Right lobe of liver (tissue), 6 donors: ENCODE measurements at regions not wholly inside any gene's neighbourhood (a gene's known extent, or its start where the extent isn't known, plus 50 kb on each side); places are given as distances from the start of the nearest gene placed in this dataset.
"Not testable (repeated sequence)": the region's sequence is repeated elsewhere in the genome, so short reads cannot be mapped to it uniquely, and the experiment has no call there.

Experiments
- ATAC-seq, 4 donors: fragments of 200-7000 bp; cut with Tn5 transposase; one replicate each; pipeline ENCODE4 v1.9.1; 2020; ENCODE audit warnings: mild to moderate bottlenecking in 4 of 4, moderate library complexity in 4 of 4
- DNase-seq, 3 donors: peaks; one replicate each; pipeline ENCODE4 v3.0.0-alpha.2; 2020
- H3K27ac ChIP-seq, 3 donors: fragments of 200-600 bp; one replicate each; pipeline ENCODE4 v1.8.0; 2022
- H3K27me3 ChIP-seq, 2 donors: fragments of 200-600 bp; one replicate each; pipeline ENCODE4 v1.8.0; 2022
- H3K36me3 ChIP-seq, 4 donors: fragments of 200-600 bp; sonication (generic) in 1 of 4; one replicate each; pipeline versions ENCODE4 v1.5.1 to v1.8.0; 2017 to 2022; ENCODE audit warnings: control low read depth in 1 of 4
- H3K4me1 ChIP-seq, 4 donors: fragments of 200-600 bp; sonication (generic) in 1 of 4; one replicate each; pipeline versions ENCODE4 v1.5.1 to v1.8.0; 2017 to 2022; ENCODE audit warnings: control low read depth in 1 of 4
- H3K4me3 ChIP-seq, 3 donors: fragments of 200-600 bp; one replicate each; pipeline ENCODE4 v1.8.0; 2022
- H3K9me3 ChIP-seq, 4 donors: fragments of 200-600 bp; sonication (generic) in 1 of 4; one replicate each; pipeline versions ENCODE4 v1.5.1 to v1.8.0; 2017 to 2022; ENCODE audit warnings: control low read depth in 1 of 4
- POLR2A ChIP-seq: fragments of 450-650 bp; IDR thresholded peaks from one replicate; pipeline ENCODE4 v1.6.1; 2017; ENCODE audit warnings: antibody characterized with exemption, mild to moderate bottlenecking
- WGBS: methylation state at CpG from one replicate; pipeline ENCODE4 v1.1.6; 2018; ENCODE audit warnings: low coverage, low lambda C conversion rate; ENCODE audit not compliant: insufficient coverage; ENCODE audit errors: missing lambda C conversion rate; 5-methylcytosine and 5-hydroxymethylcytosine counted together
- intact Hi-C, 2 donors: fragments of 100-400 bp; cut with DNase I; formaldehyde crosslinking; loops; one replicate each; pipeline versions ENCODE4 v1.11.2 to v1.14.1; 2022
- TF ChIP-seq, protein P1 (sequence below), 4 donors: fragments of 200-600 bp in 3 of 4; fragments of 450-650 bp in 1 of 4; IDR thresholded peaks; one replicate each; pipeline versions ENCODE4 v1.5.1 to v1.8.0; 2016 to 2022; ENCODE audit warnings: antibody characterized with exemption in 4 of 4, mild to moderate bottlenecking in 2 of 4
- donor health status: DM: no; HTN: yes; CAD: no.
- donor health status: DM: no; HTN: no; CAD: no.
- donor health status: DM: no; HTN: no; CAD: no.
- donor health status: DM: no; HTN: yes; CAD: no.
- donor health status: DM: no; HTN: yes; CAD: no.

DNA sequence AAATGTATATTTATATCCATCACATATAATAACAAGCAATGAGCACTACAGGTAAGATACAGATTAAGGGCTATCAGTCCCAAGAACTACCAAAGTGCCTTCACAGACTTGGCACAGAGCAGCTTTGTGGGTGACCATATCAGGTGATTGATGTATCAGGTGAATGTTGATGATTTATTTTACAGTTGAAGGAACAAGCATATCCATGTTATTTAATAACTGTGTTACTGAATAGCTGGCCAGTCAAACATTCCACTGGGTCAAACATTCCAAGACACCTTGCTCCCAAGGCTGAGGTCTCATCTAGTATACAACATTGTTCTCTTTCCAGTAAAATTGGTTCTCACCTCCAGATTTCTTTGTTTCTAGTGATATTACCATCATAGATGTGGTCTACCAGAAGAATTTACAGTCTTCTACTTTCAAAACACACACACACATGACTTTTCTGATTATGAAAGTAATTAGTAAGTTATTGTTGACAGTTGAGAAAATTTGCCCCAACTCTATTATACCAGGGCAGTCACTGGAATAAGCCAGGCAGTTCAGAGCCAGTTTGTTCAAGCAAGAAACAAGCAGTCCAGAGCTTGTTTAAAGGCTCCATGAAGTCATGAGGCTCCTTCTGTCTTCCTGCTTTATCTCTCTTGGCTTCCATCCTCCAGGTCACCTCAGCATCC, 68.2 kb downstream of the ELAPOR2 start:
- Histone ChIP-seq H3K9me3 (no peaks in the 10 kb centered on the region), H3K4me3 (no peak overlapping the region), H3K36me3 (no peaks in the 10 kb centered on the region), H3K4me1 (no peaks in the 10 kb centered on the region), H3K27ac (no peak overlapping the region), H3K27me3 (no peaks in the 10 kb centered on the region)
- TF ChIP-seq, protein P1, sequence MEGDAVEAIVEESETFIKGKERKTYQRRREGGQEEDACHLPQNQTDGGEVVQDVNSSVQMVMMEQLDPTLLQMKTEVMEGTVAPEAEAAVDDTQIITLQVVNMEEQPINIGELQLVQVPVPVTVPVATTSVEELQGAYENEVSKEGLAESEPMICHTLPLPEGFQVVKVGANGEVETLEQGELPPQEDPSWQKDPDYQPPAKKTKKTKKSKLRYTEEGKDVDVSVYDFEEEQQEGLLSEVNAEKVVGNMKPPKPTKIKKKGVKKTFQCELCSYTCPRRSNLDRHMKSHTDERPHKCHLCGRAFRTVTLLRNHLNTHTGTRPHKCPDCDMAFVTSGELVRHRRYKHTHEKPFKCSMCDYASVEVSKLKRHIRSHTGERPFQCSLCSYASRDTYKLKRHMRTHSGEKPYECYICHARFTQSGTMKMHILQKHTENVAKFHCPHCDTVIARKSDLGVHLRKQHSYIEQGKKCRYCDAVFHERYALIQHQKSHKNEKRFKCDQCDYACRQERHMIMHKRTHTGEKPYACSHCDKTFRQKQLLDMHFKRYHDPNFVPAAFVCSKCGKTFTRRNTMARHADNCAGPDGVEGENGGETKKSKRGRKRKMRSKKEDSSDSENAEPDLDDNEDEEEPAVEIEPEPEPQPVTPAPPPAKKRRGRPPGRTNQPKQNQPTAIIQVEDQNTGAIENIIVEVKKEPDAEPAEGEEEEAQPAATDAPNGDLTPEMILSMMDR (IDR thresholded peaks at IDR 0.05), result no peak
- no peak for TF ChIP-seq POLR2A
- ATAC-seq (no peak), DNase-seq (no peak)
- intact Hi-C loops, result no loop called here

DNA sequence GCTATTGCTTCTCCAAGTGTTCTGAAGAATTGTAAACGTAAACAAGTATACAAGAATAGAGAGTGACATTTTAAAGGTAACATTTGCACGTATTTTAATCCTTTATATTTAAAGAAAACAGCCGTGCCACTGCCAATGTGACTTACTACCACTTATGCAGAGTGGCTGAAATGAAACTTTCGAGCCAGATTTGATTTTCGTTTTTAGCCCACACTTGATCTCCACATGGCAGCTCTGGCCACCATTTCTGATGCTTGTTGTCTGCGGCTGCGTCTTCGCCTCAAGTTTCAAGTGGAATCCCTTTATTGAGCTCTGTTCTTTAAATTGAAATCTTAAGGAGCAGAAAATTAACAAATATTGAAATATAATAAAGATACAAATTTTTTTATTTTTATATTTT, 70.0 kb downstream of the ELAPOR2 start:
- no peaks in the 10 kb centered on the region for H3K27me3 ChIP-seq
- 62% methylated on average over 8 of the region's 8 CpGs for WGBS
- ATAC-seq, result no peak

DNA sequence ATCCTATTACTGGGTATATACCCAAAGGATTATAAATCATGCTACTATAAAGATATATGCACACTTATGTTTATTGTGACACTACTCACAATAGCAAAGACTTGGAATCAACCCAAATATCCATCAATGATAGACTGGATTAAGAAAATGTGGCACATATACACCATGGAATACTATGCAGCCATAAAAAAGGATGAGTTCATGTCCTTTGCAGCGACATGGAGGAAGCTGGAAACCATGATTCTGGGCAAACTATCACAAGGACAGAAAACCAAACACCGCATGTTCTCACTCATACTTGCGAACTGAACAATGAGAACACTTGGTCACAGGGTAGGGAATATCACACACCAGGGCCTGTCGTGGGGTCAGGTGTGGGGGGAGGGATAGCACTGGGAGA, 71.6 kb downstream of the ELAPOR2 start:
- H3K9me3 ChIP-seq, H3K27me3 ChIP-seq, ATAC-seq, H3K27ac ChIP-seq, intact Hi-C loops, H3K4me3 ChIP-seq, H3K4me1 ChIP-seq, DNase-seq, H3K36me3 ChIP-seq: not testable (repeated sequence)
- WGBS, result 79% methylated on average over 4 of the region's 4 CpGs

More for the DNA sequence above, 70.0 kb downstream of the ELAPOR2 start:
- no peak for DNase-seq
- intact Hi-C loops, result no loop called here
- H3K4me3 ChIP-seq, result no peak overlapping the region
- H3K9me3 ChIP-seq, result no peaks in the 10 kb centered on the region
- no peak for TF ChIP-seq POLR2A
- TF ChIP-seq, protein P1 (IDR thresholded peaks at IDR 0.05), result no peak
- no peak overlapping the region for H3K27ac ChIP-seq
- no peaks in the 10 kb centered on the region for H3K4me1 ChIP-seq
- no peaks in the 10 kb centered on the region for H3K36me3 ChIP-seq

DNA sequence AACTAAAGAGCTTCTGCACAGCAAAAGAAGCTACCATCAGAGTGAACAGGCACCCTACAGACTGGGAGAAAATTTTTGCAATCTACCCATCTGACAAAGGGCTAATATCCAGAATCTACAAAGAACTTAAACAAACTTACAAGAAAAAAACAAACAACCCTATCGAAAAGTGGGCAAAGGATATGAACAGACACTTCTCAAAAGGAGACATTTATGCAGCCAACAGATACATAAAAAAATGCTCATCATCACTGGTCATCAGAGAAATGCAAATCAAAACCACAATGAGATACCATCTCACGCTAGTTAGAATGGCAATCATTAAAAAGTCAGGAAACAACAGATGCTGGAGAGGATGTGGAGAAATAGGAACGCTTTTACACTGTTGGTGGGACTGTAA, 72.1 kb downstream of the ELAPOR2 start:
- 63% methylated on average over 2 of the region's 3 CpGs for WGBS
- H3K4me3 ChIP-seq, H3K4me1 ChIP-seq, H3K36me3 ChIP-seq, DNase-seq, H3K9me3 ChIP-seq, H3K27me3 ChIP-seq, H3K27ac ChIP-seq, ATAC-seq, intact Hi-C loops: not testable (repeated sequence)

DNA sequence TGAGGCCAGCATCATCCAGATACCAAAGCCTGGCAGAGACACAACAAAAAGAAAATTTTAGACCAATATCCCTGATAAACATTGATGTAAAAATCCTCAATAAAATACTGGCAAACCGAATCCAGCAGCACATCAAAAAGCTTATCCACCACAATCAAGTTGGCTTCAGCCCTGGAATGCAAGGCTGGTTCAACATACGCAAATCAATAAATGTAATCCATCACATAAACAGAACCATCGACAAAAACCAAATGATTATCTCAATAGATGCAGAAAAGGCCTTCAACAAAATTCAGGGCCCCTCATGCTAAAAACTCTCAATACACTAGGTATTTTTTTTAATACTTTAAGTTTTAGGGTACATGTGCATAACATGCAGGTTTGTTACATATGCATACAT, 74.1 kb downstream of the ELAPOR2 start:
- H3K9me3 ChIP-seq, H3K4me1 ChIP-seq: not testable (repeated sequence)
- 62% methylated on average over 3 of the region's 3 CpGs for WGBS

DNA sequence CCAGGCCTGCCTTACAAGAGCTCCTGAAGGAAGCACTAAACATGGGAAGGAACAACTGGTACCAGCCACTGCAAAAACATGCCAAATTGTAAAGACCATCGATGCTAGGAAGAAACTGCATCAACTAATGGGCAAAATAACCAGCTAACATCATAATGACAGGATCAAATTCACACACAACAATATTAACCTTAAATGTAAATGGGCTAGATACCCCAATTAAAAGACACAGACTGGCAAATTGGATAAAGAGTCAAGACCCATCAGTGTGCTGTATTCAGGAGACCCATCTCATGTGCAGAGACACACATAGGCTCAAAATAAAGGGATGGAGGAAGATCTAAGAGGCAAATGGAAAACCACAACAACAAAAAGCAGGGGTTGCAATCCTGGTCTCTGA, 75.8 kb downstream of the ELAPOR2 start:
- not testable (repeated sequence) for DNase-seq, H3K4me3 ChIP-seq

More for the DNA sequence above, 74.1 kb downstream of the ELAPOR2 start:
- H3K4me3 ChIP-seq, H3K27ac ChIP-seq, ATAC-seq, DNase-seq, H3K27me3 ChIP-seq, H3K36me3 ChIP-seq, intact Hi-C loops: not testable (repeated sequence)

DNA sequence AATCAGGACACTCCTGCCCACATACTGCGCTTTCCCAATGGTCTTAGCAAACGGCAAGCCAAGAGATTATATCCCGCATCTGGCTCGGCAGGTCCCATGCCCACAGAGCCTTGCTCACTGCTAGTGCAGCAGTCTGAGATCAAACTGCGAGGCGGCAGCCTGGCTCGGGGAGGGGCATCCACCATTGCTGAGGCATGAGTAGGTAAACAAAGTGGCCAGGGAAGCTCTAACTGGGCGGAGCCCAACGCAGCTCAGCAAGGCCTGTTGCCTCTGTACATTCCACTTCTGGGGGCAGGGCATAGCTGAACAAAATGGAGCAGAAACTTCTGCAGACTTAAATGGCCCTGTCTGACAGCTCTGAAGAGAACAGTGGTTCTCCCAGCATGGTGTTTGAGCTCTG, 77.5 kb downstream of the ELAPOR2 start:
- H3K27me3 ChIP-seq, H3K9me3 ChIP-seq, H3K4me3 ChIP-seq, ATAC-seq, H3K36me3 ChIP-seq, H3K4me1 ChIP-seq, H3K27ac ChIP-seq, intact Hi-C loops, DNase-seq: not testable (repeated sequence)
- 60% methylated on average over 3 of the region's 9 CpGs for WGBS

More for the DNA sequence above, 75.8 kb downstream of the ELAPOR2 start:
- H3K36me3 ChIP-seq, ATAC-seq, H3K4me1 ChIP-seq, H3K27me3 ChIP-seq, intact Hi-C loops, H3K9me3 ChIP-seq, H3K27ac ChIP-seq: not testable (repeated sequence)
- WGBS, result 67% methylated on average over 1 of the region's 1 CpG
